ENCODE measurements at regions not wholly inside any gene's neighbourhood (a gene's known extent, or its start where the extent isn't known, plus 50 kb on each side); places are given as distances from the start of the nearest gene placed in this dataset.

DNA sequence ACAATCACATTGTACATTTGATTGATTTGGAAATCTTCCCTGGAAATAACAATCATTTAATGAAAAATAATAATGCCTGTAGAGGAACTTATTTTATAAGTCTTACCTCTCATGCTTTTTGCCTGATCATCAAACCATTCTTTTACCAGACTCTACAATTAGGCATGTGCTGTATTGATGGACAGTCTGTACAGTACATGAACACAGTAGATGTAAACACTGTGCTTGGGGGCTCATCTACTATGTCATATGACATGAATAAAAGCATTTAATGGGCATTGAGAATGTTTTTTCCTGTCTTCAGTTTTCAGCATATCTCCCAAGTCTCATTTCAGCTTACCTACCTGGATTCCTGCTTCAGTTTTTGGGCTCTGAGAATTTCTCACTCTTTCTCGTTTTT, 1070.9 kb downstream of the STIM2 start:
- H3K4me3 Mint-ChIP-seq = no peak overlapping the region
- Histone ChIP-seq H3K9me3 (ENCODE audit: low read length) (no peaks in the 10 kb centered on the region), H3K27ac (ENCODE audit: low read depth, low read length) (no peak overlapping the region), H3K27me3 (ENCODE audit: insufficient read depth, low read length, poor library complexity, severe bottlenecking) (no peaks in the 10 kb centered on the region), H3K4me1 (ENCODE audit: insufficient read depth, low read length) (no peaks in the 10 kb centered on the region), H3K36me3 (ENCODE audit: insufficient read depth, low read length) (no peaks in the 10 kb centered on the region), H3K4me3 (ENCODE audit: low read length) (no peak overlapping the region)
- ChIA-PET POLR2A (no interaction called here), CTCF (no interaction called here)
- no peaks in the 10 kb centered on the region for H3K4me1 Mint-ChIP-seq
- no peaks in the 10 kb centered on the region for H3K36me3 Mint-ChIP-seq
- no peak overlapping the region for H3K27ac Mint-ChIP-seq
- H3K9me3 Mint-ChIP-seq = peaks cover 0 to 23% (median 4%) of the 10 kb centered on the region in 5 donors
- DNase-seq = no peak
- no peaks in the 10 kb centered on the region for H3K27me3 Mint-ChIP-seq

DNA sequence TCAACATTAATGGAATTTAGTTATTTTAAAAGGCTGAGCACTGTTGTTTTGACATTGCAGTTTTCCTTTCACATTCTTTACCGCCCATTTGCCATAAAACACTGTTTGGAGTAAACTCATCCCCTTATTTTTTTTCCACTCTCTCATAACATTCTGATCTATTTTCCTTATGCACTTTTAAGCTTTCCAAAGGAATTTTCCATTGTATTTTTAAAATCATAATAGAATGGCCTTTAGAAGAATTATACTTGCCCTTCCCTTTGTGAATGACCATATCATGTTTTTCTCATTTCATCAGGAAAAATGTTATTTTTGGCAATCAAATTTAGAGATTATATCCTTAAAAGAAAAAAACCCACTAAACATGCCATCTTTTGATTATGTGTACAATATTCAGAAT, 1074.2 kb downstream of the STIM2 start:
- H3K27ac ChIP-seq (ENCODE audit: low read depth, low read length) = no peak overlapping the region
- ChIA-PET POLR2A (no interaction called here), CTCF (no interaction called here)
- Mint-ChIP-seq H3K27ac (no peak overlapping the region), H3K9me3 (peaks cover 0 to 17% (median 6%) of the 10 kb centered on the region in 5 donors), H3K36me3 (no peaks in the 10 kb centered on the region), H3K4me1 (no peaks in the 10 kb centered on the region), H3K4me3 (no peak overlapping the region), H3K27me3 (no peaks in the 10 kb centered on the region)
- no peak overlapping the region for H3K4me3 ChIP-seq (ENCODE audit: low read length)
- DNase-seq = no peak
- H3K4me1 ChIP-seq (ENCODE audit: insufficient read depth, low read length) = no peaks in the 10 kb centered on the region
- H3K9me3 ChIP-seq (ENCODE audit: low read length) = no peaks in the 10 kb centered on the region
- no peaks in the 10 kb centered on the region for H3K36me3 ChIP-seq (ENCODE audit: insufficient read depth, low read length)
- no peaks in the 10 kb centered on the region for H3K27me3 ChIP-seq (ENCODE audit: insufficient read depth, low read length, poor library complexity, severe bottlenecking)

DNA sequence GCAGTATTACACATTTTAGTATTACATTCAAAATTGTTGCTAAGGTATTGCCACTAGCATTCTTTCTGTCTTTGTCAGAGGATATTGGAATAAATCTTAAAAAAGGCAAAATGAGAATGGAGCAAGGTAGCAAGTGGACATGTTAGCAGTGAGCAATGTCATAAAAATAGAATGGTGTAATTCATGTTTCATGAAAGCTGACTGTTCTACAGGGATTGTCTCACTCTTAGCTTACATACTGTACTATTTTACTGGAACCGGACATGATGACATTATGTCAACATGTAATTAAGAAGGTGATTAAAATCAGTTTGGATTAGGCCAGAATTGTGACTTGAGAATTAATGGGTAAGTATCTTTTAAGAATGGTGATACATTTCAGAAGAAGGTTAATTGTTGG, 1086.2 kb downstream of the STIM2 start:
- Histone ChIP-seq H3K9me3 (ENCODE audit: low read length) (no peaks in the 10 kb centered on the region), H3K36me3 (ENCODE audit: insufficient read depth, low read length) (no peaks in the 10 kb centered on the region), H3K4me3 (ENCODE audit: low read length) (no peak overlapping the region), H3K27me3 (ENCODE audit: insufficient read depth, low read length, poor library complexity, severe bottlenecking) (no peaks in the 10 kb centered on the region), H3K27ac (ENCODE audit: low read depth, low read length) (no peak overlapping the region), H3K4me1 (ENCODE audit: insufficient read depth, low read length) (no peaks in the 10 kb centered on the region)
- Mint-ChIP-seq H3K27me3 (no peaks in the 10 kb centered on the region), H3K4me1 (no peaks in the 10 kb centered on the region), H3K27ac (no peak overlapping the region), H3K4me3 (no peak overlapping the region), H3K9me3 (peaks cover 2 to 13% (median 5%) of the 10 kb centered on the region in 5 donors), H3K36me3 (no peaks in the 10 kb centered on the region)
- CTCF ChIA-PET = no interaction called here
- POLR2A ChIA-PET = no interaction called here
- DNase-seq = no peak

DNA sequence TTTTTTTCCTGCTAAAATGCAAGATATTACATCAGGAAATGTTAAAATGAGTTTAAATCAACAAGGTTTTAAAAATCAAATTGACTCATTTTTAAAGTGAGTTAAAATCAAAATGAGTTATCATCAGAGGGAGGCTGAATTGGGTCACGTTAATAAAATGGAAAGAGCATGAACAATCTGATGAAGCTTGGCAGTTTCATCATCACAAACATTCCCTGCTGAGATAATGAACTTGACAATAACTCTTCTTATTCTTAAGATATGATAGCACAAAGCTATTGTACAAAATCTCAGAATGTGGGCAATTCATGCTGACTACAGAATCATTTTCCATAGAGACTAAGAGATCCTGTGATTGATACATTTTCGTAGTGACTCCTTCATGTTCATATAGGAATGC, 1086.7 kb downstream of the STIM2 start:
- Histone ChIP-seq H3K36me3 (ENCODE audit: insufficient read depth, low read length) (no peaks in the 10 kb centered on the region), H3K4me1 (ENCODE audit: insufficient read depth, low read length) (no peaks in the 10 kb centered on the region), H3K27me3 (ENCODE audit: insufficient read depth, low read length, poor library complexity, severe bottlenecking) (no peaks in the 10 kb centered on the region), H3K9me3 (ENCODE audit: low read length) (no peaks in the 10 kb centered on the region), H3K27ac (ENCODE audit: low read depth, low read length) (no peak overlapping the region), H3K4me3 (ENCODE audit: low read length) (no peak overlapping the region)
- ChIA-PET POLR2A (no interaction called here), CTCF (no interaction called here)
- Mint-ChIP-seq H3K4me1 (no peaks in the 10 kb centered on the region), H3K9me3 (peaks cover 2 to 13% (median 5%) of the 10 kb centered on the region in 5 donors), H3K27me3 (no peaks in the 10 kb centered on the region), H3K4me3 (no peak overlapping the region), H3K36me3 (no peaks in the 10 kb centered on the region), H3K27ac (no peak overlapping the region)
- DNase-seq = no peak

DNA sequence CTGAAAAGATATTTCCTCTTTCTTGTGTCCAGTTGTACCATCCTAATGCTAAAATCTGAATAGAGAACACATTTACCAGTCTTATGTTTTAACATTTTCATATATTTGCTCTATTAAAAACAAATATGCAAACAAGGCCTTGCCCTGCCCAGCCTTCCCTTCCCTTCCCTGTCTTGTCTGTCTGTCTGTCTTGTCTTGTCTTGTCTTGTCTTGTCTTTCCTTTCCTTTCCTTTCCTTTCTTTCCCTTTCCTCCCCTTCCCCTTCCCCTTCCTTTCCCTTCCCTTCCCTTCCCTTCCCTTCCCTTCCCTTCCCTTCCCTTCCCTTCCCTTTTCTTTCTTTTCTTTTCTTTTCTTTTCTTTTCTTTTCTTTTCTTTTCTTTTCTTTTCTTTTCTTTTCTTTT, 1103.5 kb downstream of the STIM2 start:
- Histone ChIP-seq H3K27me3 (ENCODE audit: insufficient read depth, low read length, poor library complexity, severe bottlenecking) (no peaks in the 10 kb centered on the region), H3K9me3 (ENCODE audit: low read length) (no peaks in the 10 kb centered on the region), H3K36me3 (ENCODE audit: insufficient read depth, low read length) (no peaks in the 10 kb centered on the region), H3K4me1 (ENCODE audit: insufficient read depth, low read length) (no peaks in the 10 kb centered on the region), H3K27ac (ENCODE audit: low read depth, low read length) (no peak overlapping the region), H3K4me3 (ENCODE audit: low read length) (no peak overlapping the region)
- no peak for DNase-seq
- Mint-ChIP-seq H3K4me1 (no peaks in the 10 kb centered on the region), H3K9me3 (peaks cover 4 to 26% (median 7%) of the 10 kb centered on the region in 5 donors), H3K36me3 (no peaks in the 10 kb centered on the region), H3K27me3 (no peaks in the 10 kb centered on the region), H3K27ac (peak overlapping the region in 1 of 8 donors; percentile 23), H3K4me3 (peak overlapping the region in 1 of 7 donors; percentile 20)
- ChIA-PET POLR2A (no interaction called here), CTCF (no interaction called here)

DNA sequence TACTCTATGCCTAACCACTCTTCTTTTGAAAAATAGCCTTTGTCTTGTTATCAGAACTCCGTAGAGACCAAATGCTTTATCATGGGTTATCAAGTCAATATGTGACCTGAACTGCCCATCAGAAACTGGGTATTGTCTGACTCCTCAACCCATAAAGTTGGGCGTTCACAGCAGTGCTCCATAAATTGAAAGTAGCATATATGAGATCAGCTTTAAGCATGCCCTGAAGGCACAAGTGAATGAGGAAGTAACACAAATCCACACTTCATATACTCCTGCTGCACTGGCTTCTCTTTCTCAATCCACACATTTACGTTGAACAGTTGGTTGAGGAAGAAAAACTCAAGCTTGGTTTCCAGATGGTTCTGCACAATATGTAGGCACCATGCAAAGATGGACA, 1106.0 kb downstream of the STIM2 start:
- H3K4me1 ChIP-seq (ENCODE audit: insufficient read depth, low read length) = no peaks in the 10 kb centered on the region
- CTCF ChIA-PET = no interaction called here
- no peak overlapping the region for H3K4me3 Mint-ChIP-seq

DNA sequence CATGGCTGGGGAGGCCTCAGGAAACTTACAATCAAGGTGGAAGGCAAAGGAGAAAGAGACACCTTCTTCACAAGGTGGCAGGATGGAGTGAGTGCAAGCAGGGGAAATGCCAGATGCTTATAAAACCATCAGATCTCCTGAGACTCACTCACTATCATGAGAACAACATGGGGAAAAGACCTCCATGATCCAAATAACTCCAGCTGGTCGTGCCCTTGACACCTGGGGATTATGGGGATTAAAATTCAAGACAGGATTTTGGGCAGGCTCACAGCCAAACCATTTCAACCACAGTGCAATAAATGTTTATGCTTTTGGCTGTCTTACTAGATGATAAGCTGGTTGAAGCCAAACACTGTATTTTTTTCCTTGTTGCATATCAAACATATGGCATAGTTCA, 1112.4 kb downstream of the STIM2 start:
- Histone ChIP-seq H3K9me3 (ENCODE audit: low read length) (no peaks in the 10 kb centered on the region), H3K27ac (ENCODE audit: low read depth, low read length) (no peak overlapping the region), H3K36me3 (ENCODE audit: insufficient read depth, low read length) (no peaks in the 10 kb centered on the region), H3K4me3 (ENCODE audit: low read length) (no peak overlapping the region), H3K27me3 (ENCODE audit: insufficient read depth, low read length, poor library complexity, severe bottlenecking) (no peaks in the 10 kb centered on the region), H3K4me1 (ENCODE audit: insufficient read depth, low read length) (no peaks in the 10 kb centered on the region)
- peaks cover 8 to 24% (median 9%) of the 10 kb centered on the region in 5 donors for H3K9me3 Mint-ChIP-seq
- H3K27me3 Mint-ChIP-seq = no peaks in the 10 kb centered on the region
- DNase-seq = no peak
- no peaks in the 10 kb centered on the region for H3K4me1 Mint-ChIP-seq
- no peak overlapping the region for H3K27ac Mint-ChIP-seq
- no peak overlapping the region for H3K4me3 Mint-ChIP-seq
- no peaks in the 10 kb centered on the region for H3K36me3 Mint-ChIP-seq
- ChIA-PET CTCF (no interaction called here), POLR2A (no interaction called here)

More for the DNA sequence above, 1106.0 kb downstream of the STIM2 start:
- no peaks in the 10 kb centered on the region for H3K36me3 ChIP-seq (ENCODE audit: insufficient read depth, low read length)
- H3K27ac Mint-ChIP-seq = no peak overlapping the region
- no peaks in the 10 kb centered on the region for H3K36me3 Mint-ChIP-seq
- POLR2A ChIA-PET = no interaction called here
- H3K9me3 Mint-ChIP-seq = peaks cover 2 to 18% (median 6%) of the 10 kb centered on the region in 5 donors
- no peaks in the 10 kb centered on the region for H3K27me3 ChIP-seq (ENCODE audit: insufficient read depth, low read length, poor library complexity, severe bottlenecking)
- no peaks in the 10 kb centered on the region for H3K27me3 Mint-ChIP-seq
- no peak for DNase-seq
- H3K9me3 ChIP-seq (ENCODE audit: low read length) = no peaks in the 10 kb centered on the region
- H3K27ac ChIP-seq (ENCODE audit: low read depth, low read length) = no peak overlapping the region
- no peak overlapping the region for H3K4me3 ChIP-seq (ENCODE audit: low read length)
- H3K4me1 Mint-ChIP-seq = no peaks in the 10 kb centered on the region

DNA sequence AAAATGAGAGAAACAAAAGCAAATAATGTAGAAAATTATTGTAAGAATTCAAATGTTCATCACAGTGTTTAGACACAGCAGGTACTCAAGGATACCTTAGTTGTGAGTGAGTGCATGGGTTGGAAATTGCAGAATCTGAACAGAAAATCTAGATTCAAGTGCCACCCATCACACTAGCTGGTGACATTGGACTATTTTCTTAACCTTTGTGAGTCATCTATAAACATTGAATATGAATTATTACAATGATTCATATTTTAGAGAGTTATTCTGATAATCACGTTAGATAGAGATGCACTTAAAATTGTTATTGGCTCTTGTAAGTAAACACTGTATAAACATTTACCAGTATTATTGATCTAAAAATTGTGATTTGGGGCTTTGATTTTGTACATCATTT, 1113.1 kb downstream of the STIM2 start:
- Histone ChIP-seq H3K27me3 (ENCODE audit: insufficient read depth, low read length, poor library complexity, severe bottlenecking) (no peaks in the 10 kb centered on the region), H3K9me3 (ENCODE audit: low read length) (no peaks in the 10 kb centered on the region), H3K27ac (ENCODE audit: low read depth, low read length) (no peak overlapping the region), H3K36me3 (ENCODE audit: insufficient read depth, low read length) (no peaks in the 10 kb centered on the region), H3K4me1 (ENCODE audit: insufficient read depth, low read length) (no peaks in the 10 kb centered on the region), H3K4me3 (ENCODE audit: low read length) (no peak overlapping the region)
- H3K27me3 Mint-ChIP-seq = no peaks in the 10 kb centered on the region
- H3K4me3 Mint-ChIP-seq = no peak overlapping the region
- H3K27ac Mint-ChIP-seq = no peak overlapping the region
- H3K4me1 Mint-ChIP-seq = no peaks in the 10 kb centered on the region
- ChIA-PET CTCF (no interaction called here), POLR2A (no interaction called here)
- DNase-seq = no peak
- H3K36me3 Mint-ChIP-seq = no peaks in the 10 kb centered on the region
- peaks cover 8 to 24% (median 9%) of the 10 kb centered on the region in 5 donors for H3K9me3 Mint-ChIP-seq

DNA sequence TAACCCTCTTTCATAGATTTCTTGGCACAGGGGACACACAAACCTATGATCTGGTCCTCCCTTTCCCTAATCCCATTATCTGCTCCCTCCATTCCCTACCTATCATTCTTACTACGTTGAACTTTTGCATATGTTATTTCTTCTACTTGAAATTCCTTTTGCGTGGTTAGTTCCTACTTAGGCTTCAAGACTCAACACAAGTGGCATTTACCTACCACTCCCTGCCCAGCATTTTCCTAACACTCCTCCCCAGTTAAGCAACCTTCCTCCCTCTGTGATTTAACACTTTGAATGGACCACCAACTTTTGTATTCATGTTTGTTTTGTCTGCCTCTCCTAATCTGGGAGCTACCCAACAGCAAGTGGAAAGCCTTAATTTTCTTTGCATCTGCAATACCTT, 1113.7 kb downstream of the STIM2 start:
- Histone ChIP-seq H3K4me3 (ENCODE audit: low read length) (no peak overlapping the region), H3K27ac (ENCODE audit: low read depth, low read length) (no peak overlapping the region), H3K4me1 (ENCODE audit: insufficient read depth, low read length) (no peaks in the 10 kb centered on the region), H3K9me3 (ENCODE audit: low read length) (no peaks in the 10 kb centered on the region), H3K27me3 (ENCODE audit: insufficient read depth, low read length, poor library complexity, severe bottlenecking) (no peaks in the 10 kb centered on the region), H3K36me3 (ENCODE audit: insufficient read depth, low read length) (no peaks in the 10 kb centered on the region)
- DNase-seq = no peak
- POLR2A ChIA-PET = no interaction called here
- Mint-ChIP-seq H3K36me3 (no peaks in the 10 kb centered on the region), H3K9me3 (peaks cover 5 to 24% (median 15%) of the 10 kb centered on the region in 5 donors), H3K4me3 (no peak overlapping the region), H3K4me1 (no peaks in the 10 kb centered on the region), H3K27ac (no peak overlapping the region), H3K27me3 (no peaks in the 10 kb centered on the region)
- CTCF ChIA-PET = no interaction called here
